GM19452 (cell line): ENCODE measurements at regions not wholly inside any gene's neighbourhood (a gene's known extent, or its start where the extent isn't known, plus 50 kb on each side); places are given as distances from the start of the nearest gene placed in this dataset.

Experiments used
- ATAC-seq: cut with Tn5 transposase; IDR thresholded peaks from one replicate; pipeline ENCODE4 v1.9.1; 2021; ENCODE audit not compliant: unreplicated experiment

GRCh38 chr1:187871177-187871845 is 1042.6 kb downstream of the PLA2G4A start:
- no peak for ATAC-seq

DNA sequence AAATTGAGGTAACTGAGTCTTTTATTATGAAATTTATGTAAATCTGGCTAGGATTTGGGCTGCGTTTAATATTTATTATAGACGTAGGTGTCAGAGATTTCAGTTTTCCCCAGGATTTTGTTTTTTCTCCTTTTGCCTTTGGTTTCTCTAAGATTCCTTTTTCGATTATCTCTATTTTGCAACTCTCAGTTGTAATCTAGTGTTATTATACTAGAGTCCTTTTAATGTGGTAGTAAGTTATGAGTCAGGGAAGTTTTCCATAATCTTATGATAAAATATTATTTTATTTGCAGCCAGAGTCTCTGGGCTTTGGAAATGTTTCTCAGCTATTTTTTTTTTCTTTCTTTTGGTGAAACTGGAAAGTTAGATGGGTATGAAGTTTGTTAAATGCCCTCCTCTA is 1043.8 kb downstream of the PLA2G4A start:
- ATAC-seq, result no peak

GRCh38 chr1:187873126-187873525 is 1044.4 kb downstream of the PLA2G4A start:
- ATAC-seq, result no peak

GRCh38 chr1:187876775-187877174 is 1048.0 kb downstream of the PLA2G4A start:
- ATAC-seq, result no peak

DNA sequence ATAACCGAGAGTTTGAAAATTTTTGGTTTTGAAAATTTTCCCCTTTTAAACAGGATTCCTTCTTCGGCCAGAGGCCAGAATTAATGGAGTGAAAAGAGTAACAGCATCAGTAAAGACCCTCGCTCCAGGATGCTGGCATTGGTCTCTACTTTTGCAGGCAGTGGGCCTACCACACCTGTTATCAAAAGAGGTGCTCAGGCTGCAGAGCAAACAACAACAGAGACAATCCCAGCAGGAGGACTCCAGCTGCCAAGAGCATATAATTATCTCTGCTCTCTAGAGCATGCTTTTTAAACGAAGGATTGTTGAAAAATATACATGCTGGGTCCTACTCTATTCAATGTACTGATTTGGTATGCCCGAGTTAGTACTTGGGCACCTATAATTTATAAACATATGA is 1048.5 kb downstream of the PLA2G4A start:
- no peak for ATAC-seq

DNA sequence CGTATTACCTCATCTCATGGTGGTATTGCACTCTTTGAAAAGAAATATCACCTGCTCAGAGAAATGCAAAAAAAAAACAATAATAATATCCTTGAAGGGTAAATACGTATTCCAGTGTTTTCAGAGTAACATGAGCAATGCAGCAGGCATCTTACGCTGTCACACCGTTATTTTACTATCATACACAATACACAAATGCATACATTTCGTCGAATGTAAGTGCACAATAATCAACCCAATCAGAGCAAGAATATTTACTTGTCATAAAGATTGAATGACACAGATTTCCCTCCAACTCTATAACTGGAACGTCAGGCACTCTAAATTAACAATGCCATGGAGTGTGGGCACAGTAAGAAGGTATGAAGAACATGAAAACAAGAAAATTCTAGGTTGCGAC is 1050.1 kb downstream of the PLA2G4A start:
- ATAC-seq, result no peak

DNA sequence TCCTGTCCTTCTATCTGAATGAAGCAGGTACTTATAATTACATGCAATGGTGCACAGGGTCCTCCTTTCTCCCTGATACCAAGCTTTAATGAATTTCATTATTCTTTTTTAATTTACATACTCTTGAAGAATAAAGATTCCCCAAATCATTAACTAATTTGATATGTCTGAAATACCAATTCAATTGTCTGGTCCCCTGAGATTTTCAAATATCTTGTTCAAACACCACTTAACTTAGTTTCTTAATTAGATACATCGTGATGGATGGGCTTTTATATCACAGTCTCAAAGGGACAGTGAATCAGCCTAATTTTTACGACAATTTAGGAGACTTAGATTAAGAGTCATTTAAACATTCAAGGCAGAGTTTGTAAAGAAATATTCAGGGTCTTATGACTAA is 1054.6 kb downstream of the PLA2G4A start:
- no peak for ATAC-seq

- no peak for ATAC-seq
Measured at GRCh38 chr1:187891993-187892682, 1063.4 kb downstream of the PLA2G4A start.

GRCh38 chr1:187892683-187893039 is 1063.9 kb downstream of the PLA2G4A start:
- ATAC-seq, result no peak

DNA sequence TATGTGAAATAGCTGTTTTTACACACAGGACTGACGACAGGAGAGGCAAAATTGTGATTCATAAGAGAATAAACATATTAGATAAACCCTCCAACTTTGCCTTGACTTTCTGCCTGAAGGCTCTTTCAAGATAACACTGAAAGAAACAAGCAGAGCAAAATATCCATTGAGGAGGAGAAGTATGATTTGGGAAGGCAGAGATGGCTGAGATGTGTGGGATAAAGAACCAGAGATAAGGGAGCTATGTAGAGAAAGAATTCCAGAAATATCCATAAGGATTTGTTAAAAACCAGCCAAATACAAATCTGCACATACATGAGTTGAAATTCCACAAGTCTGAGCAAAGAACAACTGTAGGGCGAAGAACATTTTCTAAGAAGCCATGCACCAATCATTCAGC is 1064.7 kb downstream of the PLA2G4A start:
- ATAC-seq, result no peak

DNA sequence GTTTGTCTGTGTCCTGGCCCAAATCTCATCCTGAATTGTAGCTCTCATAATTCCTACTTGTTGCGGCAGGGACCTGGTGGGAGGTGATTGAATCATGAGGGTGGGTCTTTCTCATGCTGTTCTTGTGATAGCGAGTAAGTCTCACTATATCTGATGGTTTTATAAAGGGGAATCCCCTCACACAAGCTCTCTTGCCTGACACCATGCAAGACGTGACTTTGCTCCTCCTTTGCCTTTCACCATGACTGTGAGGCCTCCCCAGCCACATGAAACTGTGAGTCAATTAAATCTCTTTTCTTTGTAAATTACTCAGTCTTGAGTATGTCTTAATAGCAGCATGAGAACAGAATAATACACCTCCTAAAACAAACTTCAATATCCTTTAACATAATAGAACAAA is 1065.6 kb downstream of the PLA2G4A start:
- ATAC-seq, result no peak

DNA sequence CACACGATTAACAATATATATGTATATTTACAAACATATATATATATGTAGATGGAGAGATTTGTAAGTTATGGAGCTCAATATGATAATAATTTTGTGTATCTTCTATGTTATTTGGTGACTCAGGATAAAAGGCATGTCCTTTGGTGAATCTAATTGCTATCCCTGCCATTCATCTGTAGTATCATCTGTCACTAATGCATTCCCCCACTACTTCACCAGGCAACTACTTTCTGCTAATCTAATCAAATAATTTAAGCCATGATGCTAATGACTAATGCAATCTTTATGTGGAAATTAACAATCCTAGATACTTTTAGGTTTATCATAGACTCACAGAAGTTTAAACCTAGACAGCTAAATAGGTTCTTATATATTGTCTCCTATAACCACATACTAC is 1074.5 kb downstream of the PLA2G4A start:
- ATAC-seq, result no peak

DNA sequence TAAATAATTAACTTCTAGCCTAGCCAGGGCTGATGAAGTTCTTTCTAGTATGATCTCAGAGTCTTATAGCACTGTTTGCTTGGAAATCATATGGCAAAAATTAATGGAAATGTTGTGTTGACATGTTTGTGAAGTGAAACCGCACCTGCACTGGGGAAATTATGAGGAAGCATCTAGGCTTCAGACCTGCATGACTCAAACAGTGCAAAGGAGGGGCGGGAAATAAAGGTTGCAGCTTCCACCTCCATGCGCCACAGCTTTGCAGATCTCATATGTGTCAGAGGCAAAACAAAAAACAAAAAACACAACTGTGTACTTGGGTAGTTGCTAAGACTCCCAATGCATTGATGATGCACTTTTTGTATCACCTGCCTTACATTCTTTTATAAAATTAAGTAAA is 1080.6 kb downstream of the PLA2G4A start:
- no peak for ATAC-seq

DNA sequence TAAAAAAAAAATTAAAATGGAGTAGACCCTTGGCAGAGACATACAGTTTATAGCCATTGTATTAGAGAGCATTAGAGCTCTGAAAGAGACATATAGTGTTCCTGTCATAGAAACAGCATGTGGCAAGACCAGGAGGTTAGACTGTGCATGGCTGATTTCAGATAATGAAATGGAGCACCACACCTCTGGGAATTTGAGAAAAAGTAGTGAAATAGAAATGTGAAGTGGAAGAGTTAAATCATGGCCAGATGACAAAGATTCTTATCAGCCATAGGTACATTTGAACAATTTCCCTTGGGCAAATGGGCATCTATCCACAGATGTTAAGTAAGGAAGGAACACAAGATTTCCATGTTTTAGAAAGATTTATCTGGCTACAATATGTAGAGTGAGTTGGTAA is 1083.1 kb downstream of the PLA2G4A start:
- no peak for ATAC-seq

DNA sequence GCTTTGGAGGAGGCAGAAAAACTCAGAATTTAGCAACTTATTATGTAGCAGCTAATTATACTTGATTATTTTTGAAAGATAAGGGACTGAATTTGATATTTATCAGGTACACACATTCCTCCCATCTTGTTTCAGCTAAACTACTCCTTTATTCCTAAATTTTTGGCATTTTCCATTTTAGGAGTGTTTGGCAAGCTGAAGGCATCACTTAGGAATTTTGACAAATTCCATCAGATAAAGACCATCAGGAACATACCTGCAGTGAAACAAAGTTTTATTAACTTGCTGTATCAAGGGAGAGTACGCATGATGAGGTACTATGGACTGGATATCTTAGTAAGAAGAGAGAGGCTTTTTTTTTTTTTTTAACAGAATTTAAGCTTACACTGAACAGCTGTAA is 1092.2 kb downstream of the PLA2G4A start:
- no peak for ATAC-seq

DNA sequence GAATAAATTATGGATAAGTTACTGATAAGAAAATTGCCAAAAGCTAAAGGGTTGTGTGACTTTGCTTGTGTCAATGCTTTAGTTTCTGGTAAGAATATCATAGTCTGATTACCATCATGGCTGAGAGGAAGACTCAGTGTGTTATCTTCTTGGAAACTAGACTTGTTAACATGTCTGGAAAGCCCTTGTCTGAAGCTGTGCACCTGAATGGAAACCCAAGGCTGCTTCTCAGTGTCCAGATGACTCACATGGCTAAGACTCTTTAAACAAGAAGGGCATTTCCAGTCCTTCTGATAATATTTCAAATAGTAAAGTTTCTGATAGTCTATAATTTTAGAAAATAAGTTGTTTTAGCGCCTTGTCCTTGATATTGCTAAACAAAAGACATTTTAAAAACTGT is 1092.7 kb downstream of the PLA2G4A start:
- no peak for ATAC-seq

- ATAC-seq, result no peak
Measured at GRCh38 chr1:187922255-187922654, 1093.5 kb downstream of the PLA2G4A start.

DNA sequence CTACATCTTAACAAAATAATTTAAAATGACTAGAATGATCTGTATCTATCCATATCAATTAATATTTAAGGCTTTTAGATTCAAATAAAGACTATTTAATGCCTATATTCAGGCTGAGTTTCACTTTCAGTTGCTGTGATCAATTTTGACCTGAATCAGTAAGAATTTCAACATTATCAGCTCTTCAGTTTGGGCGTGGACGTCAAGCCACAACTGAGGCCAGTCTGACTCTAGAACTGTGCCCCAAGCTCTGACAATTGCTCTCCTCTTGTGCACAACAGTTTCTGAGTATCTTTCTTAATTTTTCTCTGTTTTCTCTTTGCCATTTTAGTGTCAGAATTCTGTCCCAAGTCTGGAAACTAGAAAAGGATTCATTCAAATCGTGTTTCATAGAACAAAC is 1095.5 kb downstream of the PLA2G4A start:
- no peak for ATAC-seq

- no peak for ATAC-seq
Measured at GRCh38 chr1:187928288-187928687, 1099.5 kb downstream of the PLA2G4A start.

DNA sequence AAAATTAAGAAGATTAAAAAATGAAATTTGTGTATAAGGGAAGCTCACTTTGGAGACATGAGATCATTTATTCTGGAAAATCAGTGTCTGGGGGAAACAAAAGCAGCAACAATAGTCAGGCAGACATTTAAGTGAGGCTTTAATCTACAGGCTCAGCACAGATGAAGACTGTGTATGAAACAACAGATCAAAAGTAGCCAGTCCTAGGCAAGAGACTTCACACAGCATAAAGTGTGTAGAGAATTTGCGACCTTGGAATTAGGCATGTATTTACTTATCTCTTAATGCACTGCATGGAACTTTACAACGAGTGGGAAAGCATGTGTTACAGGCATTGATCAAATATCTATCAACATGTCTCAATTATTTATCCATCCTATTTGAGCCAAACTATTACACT is 1099.9 kb downstream of the PLA2G4A start:
- no peak for ATAC-seq

DNA sequence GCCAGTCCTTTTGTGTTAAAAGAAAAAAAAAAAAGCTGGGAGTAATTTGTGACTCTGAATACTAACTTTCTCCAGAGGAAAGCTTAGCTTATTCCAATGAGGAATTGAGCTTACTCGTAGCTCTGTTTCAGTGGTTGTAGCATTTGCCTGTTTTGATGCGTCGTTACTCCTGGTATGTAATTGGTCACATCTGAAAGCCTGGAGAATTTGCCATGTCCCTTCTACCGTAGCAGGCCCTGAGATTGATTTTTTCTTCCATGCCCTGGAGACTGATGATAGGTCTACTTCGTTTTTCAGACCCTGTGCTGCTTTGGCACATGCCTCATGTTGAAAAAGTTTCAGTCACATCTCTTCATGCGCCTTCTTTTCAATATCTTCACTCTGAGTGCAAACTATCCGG is 1103.0 kb downstream of the PLA2G4A start:
- no peak for ATAC-seq

DNA sequence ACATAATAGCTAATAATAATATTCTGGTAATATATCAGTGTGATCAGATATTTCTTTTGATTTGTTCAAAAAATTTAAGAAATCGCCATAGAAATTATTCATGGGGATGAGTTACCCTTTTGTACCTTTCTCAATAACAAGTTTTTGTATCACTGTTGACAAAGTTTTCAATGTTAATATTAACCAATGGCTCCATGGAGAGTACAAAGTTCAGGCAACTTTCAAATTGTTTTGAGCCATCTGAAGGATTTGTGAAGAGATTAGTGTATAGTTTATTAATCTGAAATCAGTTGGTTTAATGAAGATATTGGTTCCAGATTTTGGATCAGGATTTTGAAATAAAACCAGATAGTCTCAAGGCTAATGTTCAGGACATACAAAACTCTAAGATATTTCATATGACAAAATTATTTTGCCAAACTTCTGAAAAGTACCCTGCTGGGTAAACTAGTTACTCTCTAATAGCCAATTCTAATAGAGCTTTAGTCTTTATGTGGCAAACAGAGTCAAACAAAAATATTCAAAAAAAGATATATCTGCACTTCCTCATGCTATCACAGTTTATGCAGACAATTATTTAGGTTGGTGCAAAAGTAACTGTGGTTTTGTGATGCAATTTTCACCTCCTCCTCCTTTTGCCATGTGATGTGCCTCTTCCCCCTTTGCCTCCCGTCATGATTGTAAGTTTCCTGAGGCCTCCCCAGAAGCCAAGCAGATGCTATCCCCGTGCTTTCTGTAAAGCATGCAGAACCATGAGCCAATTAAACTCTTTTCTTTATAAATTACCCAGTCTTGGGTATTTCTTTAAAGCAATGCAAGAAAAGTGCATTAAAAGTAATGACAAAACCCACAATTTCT is 1105.0 kb downstream of the PLA2G4A start:
- no peak for ATAC-seq
